SK-N-SH treated with all-trans-retinoic acid at 6 μM for 48 hours (cell line): ENCODE measurements at regions not wholly inside any gene's neighbourhood (a gene's known extent, or its start where the extent isn't known, plus 50 kb on each side); places are given as distances from the start of the nearest gene placed in this dataset.

Experiments used
- CSDC2 ChIP-seq: fragments of 250-450 bp; sonication (Bioruptor Pico); IDR thresholded peaks from 2 replicates; pipeline ENCODE4 v1.5.0; 2020; ENCODE audit warnings: mild to moderate bottlenecking, moderate library complexity
- ISL1 ChIP-seq: fragments of 250-450 bp; sonication (Bioruptor Pico); IDR thresholded peaks from 2 replicates; pipeline ENCODE4 v2.1.2; 2022; ENCODE audit warnings: mild to moderate bottlenecking, moderate library complexity
- OSR1 ChIP-seq: fragments of 250-450 bp; sonication (Bioruptor Pico); IDR thresholded peaks from 2 replicates; pipeline ENCODE4 v1.8.0; 2022; ENCODE audit warnings: moderate library complexity, mild to moderate bottlenecking, inconsistent platforms
- TOX ChIP-seq: fragments of 250-450 bp; sonication (Bioruptor Pico); IDR thresholded peaks from 2 replicates; pipeline ENCODE4 v1.8.0; 2021; ENCODE audit warnings: mild to moderate bottlenecking, moderate library complexity, borderline replicate concordance
- ZFP3 ChIP-seq: fragments of 250-450 bp; sonication (Bioruptor Pico); IDR thresholded peaks from 2 replicates; pipeline ENCODE4 v1.5.0; 2020; ENCODE audit warnings: mild to moderate bottlenecking, moderate library complexity
- ZNF565 ChIP-seq: fragments of 450-650 bp; formaldehyde crosslinking; conservative IDR thresholded peaks from 2 replicates; pipeline ENCODE4 v1.5.0; 2020; ENCODE audit warnings: low read depth, mild to moderate bottlenecking, moderate library complexity
- ZNF70 ChIP-seq: fragments of 450-650 bp; formaldehyde crosslinking; IDR thresholded peaks from 2 replicates; pipeline ENCODE4 v1.5.0; 2020; ENCODE audit warnings: mild to moderate bottlenecking, moderate library complexity
- TF ChIP-seq, protein P1 (sequence below): fragments of 250-450 bp; sonication (Bioruptor Pico); IDR thresholded peaks from 2 replicates; pipeline ENCODE4 v1.5.1; 2020; ENCODE audit warnings: low read depth, mild to moderate bottlenecking, moderate library complexity

DNA sequence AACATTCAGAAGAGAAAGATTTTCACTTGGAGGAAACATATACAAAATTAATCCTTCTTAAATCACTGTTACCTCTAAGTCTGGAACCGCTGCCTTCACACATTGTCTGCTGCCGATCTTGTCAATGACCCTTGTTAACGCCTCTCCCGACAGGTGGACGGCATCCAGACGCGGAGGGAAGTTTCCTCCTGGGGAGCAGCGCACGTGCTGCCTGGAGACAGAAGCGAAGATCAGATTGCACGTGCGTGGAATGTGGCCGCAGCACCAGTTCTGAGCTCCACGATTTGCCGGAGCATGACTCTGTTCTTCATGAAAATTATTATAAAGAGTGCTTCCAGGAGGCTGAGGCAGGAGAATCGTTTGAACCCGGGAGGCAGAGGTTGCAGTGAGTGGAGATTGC, 183.6 kb upstream of the IRX4 start:
- TF ChIP-seq TOX (CRISPR knock-in tag): no peak
- no peak for TF ChIP-seq CSDC2 (CRISPR knock-in tag)
- no peak for TF ChIP-seq ZNF70
- TF ChIP-seq, protein P1, sequence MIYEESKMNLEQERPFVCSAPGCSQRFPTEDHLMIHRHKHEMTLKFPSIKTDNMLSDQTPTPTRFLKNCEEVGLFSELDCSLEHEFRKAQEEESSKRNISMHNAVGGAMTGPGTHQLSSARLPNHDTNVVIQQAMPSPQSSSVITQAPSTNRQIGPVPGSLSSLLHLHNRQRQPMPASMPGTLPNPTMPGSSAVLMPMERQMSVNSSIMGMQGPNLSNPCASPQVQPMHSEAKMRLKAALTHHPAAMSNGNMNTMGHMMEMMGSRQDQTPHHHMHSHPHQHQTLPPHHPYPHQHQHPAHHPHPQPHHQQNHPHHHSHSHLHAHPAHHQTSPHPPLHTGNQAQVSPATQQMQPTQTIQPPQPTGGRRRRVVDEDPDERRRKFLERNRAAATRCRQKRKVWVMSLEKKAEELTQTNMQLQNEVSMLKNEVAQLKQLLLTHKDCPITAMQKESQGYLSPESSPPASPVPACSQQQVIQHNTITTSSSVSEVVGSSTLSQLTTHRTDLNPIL (CRISPR knock-in tag): no peak
- TF ChIP-seq ZFP3: no peak
- TF ChIP-seq OSR1: no peak
- no peak for TF ChIP-seq ZNF565 (CRISPR knock-in tag)
- TF ChIP-seq ISL1 (CRISPR knock-in tag): no peak
